ENCODE measurements at regions not wholly inside any gene's neighbourhood (a gene's known extent, or its start where the extent isn't known, plus 50 kb on each side); places are given as distances from the start of the nearest gene placed in this dataset.
"Not testable (repeated sequence)": the region's sequence is repeated elsewhere in the genome, so short reads cannot be mapped to it uniquely, and the experiment has no call there.

GRCh38 chr15:81830520-81830919, 215.3 kb downstream of the MEX3B start:
- DNase-seq (ENCODE audit: low read depth in 4 of 4, low spot score in 2 of 4): no peak

- DNase-seq (ENCODE audit: low read depth in 4 of 4, low spot score in 2 of 4): no peak
Measured at GRCh38 chr15:81829918-81830317, 215.9 kb downstream of the MEX3B start.

- no peak for DNase-seq (ENCODE audit: low read depth in 4 of 4, low spot score in 2 of 4)
Measured at GRCh38 chr15:81828135-81828534, 217.7 kb downstream of the MEX3B start.

GRCh38 chr15:81825136-81825535, 220.7 kb downstream of the MEX3B start:
- no peak for DNase-seq (ENCODE audit: low read depth in 4 of 4, low spot score in 2 of 4)

- not testable (repeated sequence) for DNase-seq (ENCODE audit: low read depth in 4 of 4, low spot score in 2 of 4)
Measured at GRCh38 chr15:81822587-81822986, 223.2 kb downstream of the MEX3B start.

GRCh38 chr15:81819924-81820635, 225.7 kb downstream of the MEX3B start:
- DNase-seq (ENCODE audit: low read depth in 4 of 4, low spot score in 2 of 4): no peak

- DNase-seq (ENCODE audit: low read depth in 4 of 4, low spot score in 2 of 4): no peak
Measured at GRCh38 chr15:81814882-81815455, 230.8 kb downstream of the MEX3B start.

- DNase-seq (ENCODE audit: low read depth in 4 of 4, low spot score in 2 of 4): no peak
Measured at GRCh38 chr15:81813215-81813614, 232.6 kb downstream of the MEX3B start.

GRCh38 chr15:81812456-81812855, 233.4 kb downstream of the MEX3B start:
- no peak for DNase-seq (ENCODE audit: low read depth in 4 of 4, low spot score in 2 of 4)

- DNase-seq (ENCODE audit: low read depth in 4 of 4, low spot score in 2 of 4): no peak
Measured at GRCh38 chr15:81811736-81812135, 234.1 kb downstream of the MEX3B start.

- DNase-seq (ENCODE audit: low read depth in 4 of 4, low spot score in 2 of 4): no peak
Measured at GRCh38 chr15:81809543-81809942, 236.3 kb downstream of the MEX3B start.

GRCh38 chr15:81807806-81808205, 238.0 kb downstream of the MEX3B start:
- no peak for DNase-seq (ENCODE audit: low read depth in 4 of 4, low spot score in 2 of 4)

GRCh38 chr15:81807186-81807585, 238.6 kb downstream of the MEX3B start:
- DNase-seq (ENCODE audit: low read depth in 4 of 4, low spot score in 2 of 4): no peak

- DNase-seq (ENCODE audit: low read depth in 4 of 4, low spot score in 2 of 4): no peak
Measured at GRCh38 chr15:81795899-81796298, 249.9 kb downstream of the MEX3B start.

GRCh38 chr15:81792646-81793045, 253.2 kb downstream of the MEX3B start:
- no peak for DNase-seq (ENCODE audit: low read depth in 4 of 4, low spot score in 2 of 4)

GRCh38 chr15:81791322-81791721, 254.5 kb downstream of the MEX3B start:
- DNase-seq (ENCODE audit: low read depth in 4 of 4, low spot score in 2 of 4): not testable (repeated sequence)

- DNase-seq (ENCODE audit: low read depth in 4 of 4, low spot score in 2 of 4): no peak
Measured at GRCh38 chr15:81789403-81789802, 256.4 kb downstream of the MEX3B start.

- DNase-seq (ENCODE audit: low read depth in 4 of 4, low spot score in 2 of 4): no peak
Measured at GRCh38 chr15:81786776-81787175, 259.0 kb downstream of the MEX3B start.

- DNase-seq (ENCODE audit: low read depth in 4 of 4, low spot score in 2 of 4): no peak
Measured at GRCh38 chr15:81785679-81786078, 260.1 kb downstream of the MEX3B start.

GRCh38 chr15:81785181-81785580, 260.6 kb downstream of the MEX3B start:
- no peak for DNase-seq (ENCODE audit: low read depth in 4 of 4, low spot score in 2 of 4)

- no peak for DNase-seq (ENCODE audit: low read depth in 4 of 4, low spot score in 2 of 4)
Measured at GRCh38 chr15:81784751-81785150, 261.1 kb downstream of the MEX3B start.

- no peak for DNase-seq (ENCODE audit: low read depth in 4 of 4, low spot score in 2 of 4)
Measured at GRCh38 chr15:81783586-81783985, 262.2 kb downstream of the MEX3B start.

GRCh38 chr15:81783076-81783475, 262.7 kb downstream of the MEX3B start:
- no peak for DNase-seq (ENCODE audit: low read depth in 4 of 4, low spot score in 2 of 4)

Data from left renal cortex interstitium (tissue), 4 donors.